ENCODE measurements at regions not wholly inside any gene's neighbourhood (a gene's known extent, or its start where the extent isn't known, plus 50 kb on each side); places are given as distances from the start of the nearest gene placed in this dataset.

DNA sequence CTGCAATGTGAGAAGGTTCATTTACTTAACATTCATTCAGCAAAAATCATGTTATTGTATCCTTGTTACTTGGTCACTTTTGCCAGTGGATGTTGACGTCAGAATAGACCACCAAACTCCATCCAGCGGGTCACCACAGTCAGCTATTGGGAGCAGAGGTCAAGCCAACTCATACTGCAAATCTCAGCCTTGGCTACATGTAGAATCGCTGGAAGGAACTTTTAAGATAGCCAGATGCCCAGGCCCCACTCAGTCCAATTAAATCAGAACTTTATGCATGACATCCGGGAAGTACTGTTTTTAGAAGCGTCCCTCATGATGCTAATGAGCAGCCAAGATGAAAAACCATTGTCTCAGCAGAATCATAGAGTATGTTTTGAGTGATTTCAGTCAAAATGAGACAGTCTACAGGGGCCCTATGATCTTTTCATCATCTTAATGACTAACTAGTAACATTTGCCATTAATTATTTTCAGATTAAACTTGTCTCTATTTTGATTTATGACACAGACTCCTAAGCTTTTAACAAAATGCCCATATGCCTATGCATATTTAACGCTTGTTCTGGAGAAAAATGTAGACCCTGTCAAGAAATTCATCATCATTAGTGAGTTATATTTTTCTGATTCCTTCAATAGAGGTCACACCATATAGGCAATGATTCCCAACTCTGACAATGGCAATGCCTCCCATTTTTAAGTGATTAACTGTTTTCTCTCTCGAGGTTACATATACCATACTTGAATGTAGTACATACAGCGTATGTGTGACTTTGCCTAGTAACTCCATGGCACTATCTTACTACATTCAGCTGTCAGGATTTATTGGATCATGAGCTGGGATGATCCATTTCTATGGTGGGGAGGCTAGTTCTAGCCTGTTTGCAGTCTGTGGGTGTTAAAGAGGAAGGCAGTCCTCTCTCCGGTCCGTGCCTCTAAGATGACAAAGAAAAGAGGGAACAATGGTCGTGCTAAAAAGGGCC lies 63.7 kb upstream of the CCBE1 start:
- Histone ChIP-seq H3K27me3 (replicated peaks; ENCODE audit: insufficient read depth) (no peaks in the 10 kb centered on the region), H3K4me3 (no peak overlapping the region), H3K9me3 (no peaks in the 10 kb centered on the region), H3K27ac (no peak overlapping the region), H3K36me3 (no peaks in the 10 kb centered on the region), H3K4me1 (replicated peaks) (no peaks in the 10 kb centered on the region)
- WGBS, result 89% methylated on average over 11 of the region's 11 CpGs
- intact Hi-C loops (cut with DNase I), result no loop called here
- DNase-seq (ENCODE audit: low spot score), result no peak
- TF ChIP-seq, protein P1, sequence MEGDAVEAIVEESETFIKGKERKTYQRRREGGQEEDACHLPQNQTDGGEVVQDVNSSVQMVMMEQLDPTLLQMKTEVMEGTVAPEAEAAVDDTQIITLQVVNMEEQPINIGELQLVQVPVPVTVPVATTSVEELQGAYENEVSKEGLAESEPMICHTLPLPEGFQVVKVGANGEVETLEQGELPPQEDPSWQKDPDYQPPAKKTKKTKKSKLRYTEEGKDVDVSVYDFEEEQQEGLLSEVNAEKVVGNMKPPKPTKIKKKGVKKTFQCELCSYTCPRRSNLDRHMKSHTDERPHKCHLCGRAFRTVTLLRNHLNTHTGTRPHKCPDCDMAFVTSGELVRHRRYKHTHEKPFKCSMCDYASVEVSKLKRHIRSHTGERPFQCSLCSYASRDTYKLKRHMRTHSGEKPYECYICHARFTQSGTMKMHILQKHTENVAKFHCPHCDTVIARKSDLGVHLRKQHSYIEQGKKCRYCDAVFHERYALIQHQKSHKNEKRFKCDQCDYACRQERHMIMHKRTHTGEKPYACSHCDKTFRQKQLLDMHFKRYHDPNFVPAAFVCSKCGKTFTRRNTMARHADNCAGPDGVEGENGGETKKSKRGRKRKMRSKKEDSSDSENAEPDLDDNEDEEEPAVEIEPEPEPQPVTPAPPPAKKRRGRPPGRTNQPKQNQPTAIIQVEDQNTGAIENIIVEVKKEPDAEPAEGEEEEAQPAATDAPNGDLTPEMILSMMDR (IDR thresholded peaks at IDR 0.05), result no peak
- TF ChIP-seq POLR2A (IDR thresholded peaks at IDR 0.05) (no peak), POLR2AphosphoS5 (IDR thresholded peaks at IDR 0.05) (no peak)

DNA sequence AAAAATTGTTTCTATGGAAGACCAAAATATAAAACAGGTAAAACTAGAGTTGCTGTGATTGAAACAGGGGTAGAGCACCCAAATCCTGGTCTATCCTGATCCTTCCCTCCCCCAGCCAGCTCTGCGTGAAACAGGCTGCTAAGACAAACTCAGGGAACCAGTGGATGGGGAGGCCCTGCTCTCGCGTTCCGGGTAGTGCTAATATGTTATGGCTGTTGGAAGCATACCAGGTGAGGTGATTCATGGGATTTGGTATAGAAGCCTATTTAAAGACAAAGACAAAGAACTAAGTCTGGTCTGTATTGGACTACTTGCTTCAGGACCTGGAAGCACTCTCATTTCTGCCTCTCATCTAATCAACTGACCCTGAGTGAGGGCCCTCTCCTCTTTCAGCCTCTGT lies 63.0 kb upstream of the CCBE1 start:
- TF ChIP-seq, protein P1 (IDR thresholded peaks at IDR 0.05), result no peak
- TF ChIP-seq POLR2A (IDR thresholded peaks at IDR 0.05) (no peak), POLR2AphosphoS5 (IDR thresholded peaks at IDR 0.05) (no peak)
- H3K4me3 ChIP-seq, result no peak overlapping the region
- H3K4me1 ChIP-seq (replicated peaks), result no peaks in the 10 kb centered on the region
- WGBS, result 94% methylated on average over 4 of the region's 4 CpGs
- H3K9me3 ChIP-seq, result no peaks in the 10 kb centered on the region
- H3K27ac ChIP-seq, result no peak overlapping the region
- no peaks in the 10 kb centered on the region for H3K36me3 ChIP-seq
- H3K27me3 ChIP-seq (replicated peaks; ENCODE audit: insufficient read depth), result no peaks in the 10 kb centered on the region
- intact Hi-C loops (cut with DNase I), result no loop called here
- no peak for DNase-seq (ENCODE audit: low spot score)

DNA sequence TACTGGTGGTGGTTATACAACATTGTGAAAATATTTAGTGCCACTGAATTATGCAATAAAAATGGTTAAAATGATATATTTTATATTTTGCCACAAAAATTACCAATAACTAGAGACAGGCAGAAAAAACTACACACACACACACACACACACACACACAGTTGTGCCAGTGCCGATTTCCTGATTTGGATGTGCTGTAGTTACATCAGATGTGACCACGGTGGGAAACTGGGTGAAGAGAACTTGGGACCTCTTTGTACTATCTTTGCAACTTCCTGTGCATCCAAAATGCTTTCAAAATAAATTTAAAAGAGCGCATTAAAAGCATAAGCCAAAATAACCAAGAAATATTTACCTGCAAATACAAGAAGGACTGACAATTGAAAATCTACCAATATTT lies 61.6 kb upstream of the CCBE1 start:
- H3K9me3 ChIP-seq, result no peaks in the 10 kb centered on the region
- 85% methylated on average over 3 of the region's 3 CpGs for WGBS
- H3K27me3 ChIP-seq (replicated peaks; ENCODE audit: insufficient read depth), result no peaks in the 10 kb centered on the region
- H3K27ac ChIP-seq, result no peak overlapping the region
- H3K4me3 ChIP-seq, result no peak overlapping the region
- no peaks in the 10 kb centered on the region for H3K36me3 ChIP-seq
- TF ChIP-seq POLR2AphosphoS5 (IDR thresholded peaks at IDR 0.05), result no peak
- TF ChIP-seq, protein P1 (IDR thresholded peaks at IDR 0.05), result no peak
- no peak for TF ChIP-seq POLR2A (IDR thresholded peaks at IDR 0.05)
- H3K4me1 ChIP-seq (replicated peaks), result no peaks in the 10 kb centered on the region
- intact Hi-C loops (cut with DNase I), result no loop called here
- no peak for DNase-seq (ENCODE audit: low spot score)

DNA sequence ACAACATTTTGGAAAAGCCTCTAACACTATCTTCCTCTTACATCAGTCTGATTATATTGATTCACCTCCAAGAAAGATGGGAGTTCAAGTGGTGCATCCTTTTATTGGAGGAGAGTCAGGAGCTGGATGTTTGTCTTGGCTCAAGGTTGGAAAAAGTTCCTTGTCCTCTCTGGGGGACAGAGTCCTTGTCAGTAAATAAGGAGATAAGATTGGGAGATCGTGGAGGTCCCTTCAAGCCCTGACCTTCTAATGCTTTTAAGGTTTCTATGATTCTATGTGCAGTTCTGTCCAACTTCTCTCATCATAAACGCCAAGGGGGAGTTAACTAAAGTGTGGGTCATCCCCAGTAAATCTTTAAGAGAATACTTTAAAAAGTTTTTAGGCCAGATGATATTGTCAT lies 60.9 kb upstream of the CCBE1 start:
- intact Hi-C loops (cut with DNase I), result no loop called here
- no peaks in the 10 kb centered on the region for H3K36me3 ChIP-seq
- H3K9me3 ChIP-seq, result no peaks in the 10 kb centered on the region
- H3K27ac ChIP-seq, result no peak overlapping the region
- TF ChIP-seq, protein P1 (IDR thresholded peaks at IDR 0.05), result no peak
- TF ChIP-seq POLR2AphosphoS5 (IDR thresholded peaks at IDR 0.05) (no peak), POLR2A (IDR thresholded peaks at IDR 0.05) (no peak)
- H3K4me1 ChIP-seq (replicated peaks), result no peaks in the 10 kb centered on the region
- WGBS, result 22% methylated on average over 2 of the region's 2 CpGs
- no peak overlapping the region for H3K4me3 ChIP-seq
- H3K27me3 ChIP-seq (replicated peaks; ENCODE audit: insufficient read depth), result no peaks in the 10 kb centered on the region
- DNase-seq (ENCODE audit: low spot score), result no peak

DNA sequence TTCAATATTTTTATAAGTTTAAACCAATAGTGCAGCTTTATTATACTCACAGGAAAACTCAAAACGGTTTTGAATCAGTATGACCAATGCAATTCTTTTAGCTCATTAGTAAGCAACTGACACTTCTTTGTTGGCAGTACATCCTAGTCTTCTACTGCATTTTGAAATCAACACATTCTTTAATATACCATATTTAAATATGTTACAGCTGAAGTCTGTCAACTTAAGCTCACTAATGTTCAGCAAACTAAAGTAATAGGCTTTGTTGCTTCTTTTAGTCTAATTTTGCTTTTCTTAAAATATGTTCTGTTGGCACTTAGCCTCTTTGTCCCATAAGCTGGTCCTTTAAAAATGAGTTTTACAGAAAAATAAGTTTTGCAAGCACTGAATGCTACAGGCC lies 55.4 kb upstream of the CCBE1 start:
- 47% methylated on average over 1 of the region's 1 CpG for WGBS
- no peaks in the 10 kb centered on the region for H3K36me3 ChIP-seq
- DNase-seq (ENCODE audit: low spot score), result no peak
- H3K27me3 ChIP-seq (replicated peaks; ENCODE audit: insufficient read depth), result no peaks in the 10 kb centered on the region
- no peak overlapping the region for H3K4me3 ChIP-seq
- no peak overlapping the region for H3K27ac ChIP-seq
- H3K9me3 ChIP-seq, result no peaks in the 10 kb centered on the region
- H3K4me1 ChIP-seq (replicated peaks), result no peaks in the 10 kb centered on the region
- TF ChIP-seq, protein P1 (IDR thresholded peaks at IDR 0.05), result no peak
- intact Hi-C loops (cut with DNase I), result no loop called here
